CD4-positive, alpha-beta memory T cell (primary cell): ENCODE measurements at regions not wholly inside any gene's neighbourhood (a gene's known extent, or its start where the extent isn't known, plus 50 kb on each side); places are given as distances from the start of the nearest gene placed in this dataset.

ENCODE experiments used
- CTCF ChIA-PET: fragments of 350-600 bp; sonication (Branson Sonifier 250); formaldehyde crosslinking; loops from one replicate; lab custom pipeline; 2021; ENCODE audit warnings: inconsistent platforms; ENCODE audit not compliant: partially characterized antibody; lab: Charles Lee
- POLR2A ChIA-PET: fragments of 350-600 bp; sonication (Branson Sonifier 250); formaldehyde crosslinking; loops from one replicate; lab custom pipeline; 2021; ENCODE audit not compliant: partially characterized antibody; lab: Charles Lee
- DNase-seq, 5 donors: peaks; one replicate each; pipeline versions ENCODE4 v3.0.0 to v3.0.0-alpha.2; 2020 to 2022; ENCODE audit warnings: mixed read lengths in 1 of 5
- H3K27ac ChIP-seq: one replicate; pipeline ENCODE4 v1.7.0; 2013; ENCODE audit warnings: low read depth, low read length
- H3K27me3 ChIP-seq: 2 replicates; pipeline ENCODE4 v1.7.0; 2013; ENCODE audit warnings: mild to moderate bottlenecking, low read length, moderate library complexity; ENCODE audit not compliant: insufficient read depth
- H3K36me3 ChIP-seq: 2 replicates; pipeline ENCODE4 v1.7.0; 2013; ENCODE audit warnings: mild to moderate bottlenecking, low read length, moderate library complexity; ENCODE audit not compliant: insufficient read depth
- H3K4me1 ChIP-seq: 2 replicates; pipeline ENCODE4 v1.7.0; 2013; ENCODE audit warnings: mild to moderate bottlenecking, low read length, moderate library complexity; ENCODE audit not compliant: insufficient read depth
- H3K4me3 ChIP-seq, 2 donors: one replicate each; pipeline ENCODE4 v1.7.0; 2013; ENCODE audit warnings: low read length in 2 of 2, mild to moderate bottlenecking in 1 of 2
- H3K9me3 ChIP-seq, 2 donors: one replicate each; pipeline ENCODE4 v1.7.0; 2013; ENCODE audit warnings: low read length in 2 of 2, control low read depth in 1 of 2; ENCODE audit not compliant: control insufficient read depth in 1 of 2
- H3K27ac Mint-ChIP-seq, 7 donors: one replicate each; pipeline ENCODE4 v1.8.0; 2020 to 2021; ENCODE audit warnings: mixed read lengths in 7 of 7, mild to moderate bottlenecking in 6 of 7, inconsistent platforms in 3 of 7, moderate library complexity in 3 of 7
- H3K27me3 Mint-ChIP-seq, 2 donors: one replicate each; pipeline ENCODE4 v1.8.0; 2020 to 2021; ENCODE audit warnings: mixed read lengths in 2 of 2
- H3K36me3 Mint-ChIP-seq, 2 donors: one replicate each; pipeline ENCODE4 v1.8.0; 2020 to 2021; ENCODE audit warnings: mixed read lengths in 2 of 2, inconsistent platforms in 1 of 2, mild to moderate bottlenecking in 1 of 2
- H3K4me1 Mint-ChIP-seq, 4 donors: one replicate each; pipeline ENCODE4 v1.8.0; 2020 to 2021; ENCODE audit warnings: mixed read lengths in 4 of 4, mild to moderate bottlenecking in 1 of 4
- H3K4me3 Mint-ChIP-seq, 8 donors: one replicate each; pipeline ENCODE4 v1.8.0; 2020 to 2021; ENCODE audit warnings: mixed read lengths in 8 of 8, mild to moderate bottlenecking in 7 of 8, moderate library complexity in 6 of 8, inconsistent platforms in 3 of 8
- H3K9me3 Mint-ChIP-seq, 8 donors: one replicate each; pipeline ENCODE4 v1.8.0; 2020 to 2021; ENCODE audit warnings: mixed read lengths in 8 of 8, mild to moderate bottlenecking in 5 of 8, inconsistent platforms in 3 of 8, moderate library complexity in 1 of 8
- intact Hi-C: fragments of 100-400 bp; cut with micrococcal nuclease; formaldehyde crosslinking; loops from one replicate; pipeline ENCODE4 v1.15.1; 2023

GRCh38 chr2:2767837-2768236, 436.8 kb upstream of the MYT1L start:
- no peak overlapping the region for H3K27ac Mint-ChIP-seq
- no peaks in the 10 kb centered on the region for H3K36me3 Mint-ChIP-seq
- H3K27me3 ChIP-seq, result no peaks in the 10 kb centered on the region
- intact Hi-C loops, result no loop called here
- H3K27ac ChIP-seq, result no peak overlapping the region
- H3K9me3 Mint-ChIP-seq, result no peaks in the 10 kb centered on the region
- no peaks in the 10 kb centered on the region for H3K27me3 Mint-ChIP-seq
- no peak overlapping the region for H3K4me3 Mint-ChIP-seq
- no peaks in the 10 kb centered on the region for H3K4me1 Mint-ChIP-seq
- H3K4me3 ChIP-seq, result no peak overlapping the region
- CTCF ChIA-PET, result no interaction called here
- no peaks in the 10 kb centered on the region for H3K9me3 ChIP-seq
- no peaks in the 10 kb centered on the region for H3K36me3 ChIP-seq
- DNase-seq, result no peak
- POLR2A ChIA-PET, result no interaction called here
- no peaks in the 10 kb centered on the region for H3K4me1 ChIP-seq

- no peaks in the 10 kb centered on the region for H3K9me3 Mint-ChIP-seq
- Histone ChIP-seq H3K4me1 (no peaks in the 10 kb centered on the region), H3K9me3 (no peaks in the 10 kb centered on the region), H3K27me3 (no peaks in the 10 kb centered on the region), H3K27ac (no peak overlapping the region), H3K4me3 (no peak overlapping the region), H3K36me3 (no peaks in the 10 kb centered on the region)
- POLR2A ChIA-PET, result no interaction called here
- no peaks in the 10 kb centered on the region for H3K27me3 Mint-ChIP-seq
- CTCF ChIA-PET, result no interaction called here
- intact Hi-C loops, result no loop called here
- no peaks in the 10 kb centered on the region for H3K36me3 Mint-ChIP-seq
- H3K4me3 Mint-ChIP-seq, result no peak overlapping the region
- no peak overlapping the region for H3K27ac Mint-ChIP-seq
- no peak for DNase-seq
- no peaks in the 10 kb centered on the region for H3K4me1 Mint-ChIP-seq
These were observed 434.9 kb upstream of the MYT1L start for GRCh38 chr2:2765839-2766495.

GRCh38 chr2:2765176-2765800, 434.2 kb upstream of the MYT1L start:
- CTCF ChIA-PET, result no interaction called here
- Mint-ChIP-seq H3K4me1 (no peaks in the 10 kb centered on the region), H3K9me3 (no peaks in the 10 kb centered on the region), H3K4me3 (no peak overlapping the region), H3K27me3 (no peaks in the 10 kb centered on the region), H3K36me3 (no peaks in the 10 kb centered on the region), H3K27ac (no peak overlapping the region)
- POLR2A ChIA-PET, result no interaction called here
- Histone ChIP-seq H3K9me3 (no peaks in the 10 kb centered on the region), H3K27me3 (no peaks in the 10 kb centered on the region), H3K4me1 (no peaks in the 10 kb centered on the region), H3K4me3 (no peak overlapping the region), H3K36me3 (no peaks in the 10 kb centered on the region), H3K27ac (no peak overlapping the region)
- DNase-seq, result no peak
- intact Hi-C loops, result no loop called here

- intact Hi-C loops, result no loop called here
- no peaks in the 10 kb centered on the region for H3K9me3 ChIP-seq
- no peaks in the 10 kb centered on the region for H3K9me3 Mint-ChIP-seq
- POLR2A ChIA-PET, result no interaction called here
- H3K27ac ChIP-seq, result no peak overlapping the region
- no peak overlapping the region for H3K27ac Mint-ChIP-seq
- H3K36me3 Mint-ChIP-seq, result no peaks in the 10 kb centered on the region
- no peaks in the 10 kb centered on the region for H3K27me3 Mint-ChIP-seq
- H3K27me3 ChIP-seq, result no peaks in the 10 kb centered on the region
- no peak overlapping the region for H3K4me3 ChIP-seq
- H3K4me3 Mint-ChIP-seq, result no peak overlapping the region
- no peaks in the 10 kb centered on the region for H3K4me1 ChIP-seq
- DNase-seq, result no peak
- H3K36me3 ChIP-seq, result no peaks in the 10 kb centered on the region
- H3K4me1 Mint-ChIP-seq, result no peaks in the 10 kb centered on the region
- CTCF ChIA-PET, result no interaction called here
These were observed 433.7 kb upstream of the MYT1L start for GRCh38 chr2:2764739-2765138.

GRCh38 chr2:2764001-2764355, 432.9 kb upstream of the MYT1L start:
- no peaks in the 10 kb centered on the region for H3K36me3 Mint-ChIP-seq
- no peak for DNase-seq
- Histone ChIP-seq H3K27me3 (no peaks in the 10 kb centered on the region), H3K4me3 (no peak overlapping the region), H3K4me1 (no peaks in the 10 kb centered on the region), H3K27ac (no peak overlapping the region), H3K9me3 (no peaks in the 10 kb centered on the region), H3K36me3 (no peaks in the 10 kb centered on the region)
- H3K27me3 Mint-ChIP-seq, result no peaks in the 10 kb centered on the region
- ChIA-PET POLR2A (no interaction called here), CTCF (no interaction called here)
- no peak overlapping the region for H3K4me3 Mint-ChIP-seq
- H3K9me3 Mint-ChIP-seq, result no peaks in the 10 kb centered on the region
- no peak overlapping the region for H3K27ac Mint-ChIP-seq
- intact Hi-C loops, result no loop called here
- no peaks in the 10 kb centered on the region for H3K4me1 Mint-ChIP-seq

- H3K4me3 ChIP-seq, result no peak overlapping the region
- no peaks in the 10 kb centered on the region for H3K27me3 ChIP-seq
- H3K27me3 Mint-ChIP-seq, result no peaks in the 10 kb centered on the region
- no peaks in the 10 kb centered on the region for H3K4me1 ChIP-seq
- no peak for DNase-seq
- CTCF ChIA-PET, result no interaction called here
- no peak overlapping the region for H3K27ac Mint-ChIP-seq
- no peak overlapping the region for H3K27ac ChIP-seq
- POLR2A ChIA-PET, result no interaction called here
- no peaks in the 10 kb centered on the region for H3K9me3 Mint-ChIP-seq
- no peak overlapping the region for H3K4me3 Mint-ChIP-seq
- no peaks in the 10 kb centered on the region for H3K36me3 ChIP-seq
- intact Hi-C loops, result no loop called here
- H3K4me1 Mint-ChIP-seq, result no peaks in the 10 kb centered on the region
- no peaks in the 10 kb centered on the region for H3K36me3 Mint-ChIP-seq
- no peaks in the 10 kb centered on the region for H3K9me3 ChIP-seq
These were observed 432.4 kb upstream of the MYT1L start for GRCh38 chr2:2763351-2764000.

GRCh38 chr2:2762913-2763312, 431.8 kb upstream of the MYT1L start:
- Mint-ChIP-seq H3K4me3 (no peak overlapping the region), H3K4me1 (peaks cover 0 to 2% (median 0%) of the 10 kb centered on the region in 4 donors), H3K27ac (no peak overlapping the region), H3K9me3 (no peaks in the 10 kb centered on the region), H3K27me3 (peaks cover 0 to 2% of the 10 kb centered on the region in 2 donors), H3K36me3 (no peaks in the 10 kb centered on the region)
- CTCF ChIA-PET, result no interaction called here
- no peak overlapping the region for H3K27ac ChIP-seq
- H3K4me1 ChIP-seq, result no peaks in the 10 kb centered on the region
- DNase-seq, result no peak
- intact Hi-C loops, result no loop called here
- H3K27me3 ChIP-seq, result no peaks in the 10 kb centered on the region
- no peaks in the 10 kb centered on the region for H3K36me3 ChIP-seq
- H3K4me3 ChIP-seq, result no peak overlapping the region
- no peaks in the 10 kb centered on the region for H3K9me3 ChIP-seq
- POLR2A ChIA-PET, result no interaction called here
